HepG2 (cell line): ENCODE measurements at regions not wholly inside any gene's neighbourhood (a gene's known extent, or its start where the extent isn't known, plus 50 kb on each side); places are given as distances from the start of the nearest gene placed in this dataset.
A peak's percentile ranks its signal among the peaks of the same experiment; 100 is the strongest.

Source experiments
- ATAC-seq: fragments of 200-7000 bp; cut with Tn5 transposase; 3 replicates; pipeline ENCODE4 v1.9.1; 2020; ENCODE audit warnings: mild to moderate bottlenecking, moderate library complexity
- BruUV-seq: library from RNA; stranded (reverse); fragments of 400-500 nt; replicated peaks from 2 replicates; lab custom pipeline; 2021; lab: Mats Ljungman, UMichigan
- CTCF ChIA-PET: fragments of 300-600 bp; formaldehyde crosslinking; extraction: SDS; loops from one replicate; lab custom pipeline; 2021; ENCODE audit warnings: low total read pairs, inconsistent platforms, low intra/inter-chr PET ratio; lab: Yijun Ruan, JAX
- POLR2A ChIA-PET: fragments of 350-600 bp; sonication (Branson Sonifier 250); formaldehyde crosslinking; loops from one replicate; lab custom pipeline; 2020; ENCODE audit warnings: antibody characterized with exemption, inconsistent platforms; lab: Yijun Ruan, JAX
- DNase-seq: peaks from one replicate; pipeline ENCODE4 v3.0.0-alpha.2; 2015; ENCODE audit warnings: low spot score
- FAIRE-seq: peaks from 3 replicates; lab custom pipeline; 2011; peaks lifted over from hg19 to GRCh38; lab: Jason Lieb, UNC
- H2AFZ ChIP-seq: one replicate; pipeline ENCODE4 v1.6.1; 2011; ENCODE audit warnings: low read length, inconsistent platforms
- H3K27ac ChIP-seq: fragments of 300-600 bp; 3 replicates; pipeline ENCODE4 v1.8.0; 2011; ENCODE audit warnings: mixed run types, mild to moderate bottlenecking, mixed read lengths, low read length, inconsistent platforms; ENCODE audit not compliant: insufficient read depth; ENCODE audit errors: extremely low read length
- H3K27me3 ChIP-seq, 2 experiments: fragments of 200-600 bp in 1 of 2; 2 replicates in 1 of 2; 3 replicates in 1 of 2; pipeline versions ENCODE4 v1.6.0 to v1.8.0; 2011; ENCODE audit warnings: low read length in 2 of 2, mild to moderate bottlenecking in 2 of 2, moderate library complexity in 2 of 2, inconsistent platforms in 1 of 2; ENCODE audit not compliant: insufficient read depth in 2 of 2, control insufficient read depth in 1 of 2
- H3K36me3 ChIP-seq, 2 experiments: fragments of 200-600 bp in 1 of 2; replicated peaks in 1 of 2; 2 replicates in 1 of 2; 3 replicates in 1 of 2; pipeline versions ENCODE4 v1.5.1 to v1.8.0; 2011; ENCODE audit warnings: low read length in 2 of 2, inconsistent platforms in 1 of 2; ENCODE audit not compliant: insufficient read depth in 2 of 2, control insufficient read depth in 1 of 2
- H3K4me1 ChIP-seq: 2 replicates; pipeline ENCODE4 v1.5.1; 2012; ENCODE audit warnings: low read length, inconsistent platforms; ENCODE audit not compliant: insufficient read depth
- H3K4me2 ChIP-seq: 2 replicates; pipeline ENCODE4 v1.6.0; 2011; ENCODE audit warnings: low read depth, low read length, inconsistent platforms
- H3K4me3 ChIP-seq, 3 experiments: fragments of 200-600 bp in 1 of 3; sonication (generic), shearing (Covaris generic) in 1 of 3; replicated peaks in 1 of 3; 2 replicates each; pipeline ENCODE4 v1.5.1; 2011 to 2016; ENCODE audit warnings: low read length in 3 of 3, inconsistent platforms in 2 of 3, low read depth in 2 of 3, mild to moderate bottlenecking in 2 of 3, control low read depth in 1 of 3, mixed read lengths in 1 of 3; ENCODE audit not compliant: insufficient read depth in 1 of 3
- H3K79me2 ChIP-seq: one replicate; pipeline ENCODE4 v1.6.1; 2011; ENCODE audit warnings: low read length, inconsistent platforms; ENCODE audit not compliant: insufficient read depth
- H3K9ac ChIP-seq: 2 replicates; pipeline ENCODE4 v1.6.0; 2011; ENCODE audit warnings: mild to moderate bottlenecking, low read depth, low read length, inconsistent platforms; ENCODE audit not compliant: insufficient read depth
- H3K9me3 ChIP-seq: 2 replicates; pipeline ENCODE4 v1.5.1; 2012; ENCODE audit warnings: mild to moderate bottlenecking, low read length
- H4K20me1 ChIP-seq: 2 replicates; pipeline ENCODE4 v1.6.0; 2011; ENCODE audit warnings: inconsistent platforms, mild to moderate bottlenecking, low read length, moderate library complexity; ENCODE audit not compliant: insufficient read depth
- EP300 ChIP-seq, 3 experiments: sonication (generic) in 1 of 3; formaldehyde crosslinking in 1 of 3; IDR thresholded peaks; 2 replicates each; pipeline versions ENCODE4 v1.5.1 to v1.6.1; 2011 to 2020; ENCODE audit warnings: low read depth in 2 of 3, low read length in 2 of 3, borderline replicate concordance in 1 of 3, improper control_type of control experiment in 1 of 3, mild to moderate bottlenecking in 1 of 3, missing genetic modification reagents in 1 of 3, moderate library complexity in 1 of 3
- FOSL2 ChIP-seq: sonication (generic); formaldehyde crosslinking; IDR thresholded peaks from 2 replicates; pipeline ENCODE4 v1.4.0; 2020; ENCODE audit warnings: missing genetic modification reagents
- MAZ ChIP-seq, 2 experiments: sonication (generic) in 1 of 2; formaldehyde crosslinking in 1 of 2; IDR thresholded peaks; 2 replicates each; pipeline versions ENCODE4 v1.5.0 to v1.6.1; 2012 to 2020; ENCODE audit warnings: low read depth in 2 of 2, mild to moderate bottlenecking in 2 of 2, borderline replicate concordance in 1 of 2, improper control_type of control experiment in 1 of 2, low read length in 1 of 2, missing genetic modification reagents in 1 of 2, moderate library complexity in 1 of 2
- MTF1 ChIP-seq: sonication (generic); formaldehyde crosslinking; IDR thresholded peaks from 2 replicates; pipeline ENCODE4 v1.5.0; 2020; ENCODE audit warnings: missing genetic modification reagents
- SOX5 ChIP-seq: IDR thresholded peaks from 2 replicates; pipeline ENCODE4 v1.6.1; 2016; ENCODE audit warnings: borderline replicate concordance
- ZC3H4 ChIP-seq: sonication (generic); formaldehyde crosslinking; IDR thresholded peaks from 2 replicates; pipeline ENCODE4 v1.4.0; 2020; ENCODE audit warnings: missing genetic modification reagents, borderline replicate concordance
- ZNF275 ChIP-seq: sonication (generic); formaldehyde crosslinking; IDR thresholded peaks from 2 replicates; pipeline ENCODE4 v1.8.0; 2022; ENCODE audit warnings: missing genetic modification reagents, mild to moderate bottlenecking, inconsistent platforms, borderline replicate concordance
- ZNF451 ChIP-seq: sonication (generic); formaldehyde crosslinking; IDR thresholded peaks from 2 replicates; pipeline ENCODE4 v1.5.0; 2020; ENCODE audit warnings: mild to moderate bottlenecking, missing genetic modification reagents
- ZNF83 ChIP-seq: sonication (generic); formaldehyde crosslinking; IDR thresholded peaks from 2 replicates; pipeline ENCODE4 v1.4.0; 2020; ENCODE audit warnings: missing genetic modification reagents, mild to moderate bottlenecking, borderline replicate concordance
- WGBS: methylation state at CpG from one replicate; pipeline ENCODE4 v1.1.6; 2017; ENCODE audit warnings: low lambda C conversion rate; 5-methylcytosine and 5-hydroxymethylcytosine counted together
- in situ Hi-C: cut with HindIII; loops from 2 replicates; pipeline ENCODE4 v1.10.0; 2017; ENCODE audit warnings: low pct_unique_long_range_greater_than_20kb; ENCODE audit not compliant: extremely low pct_ligation_motif_present
- intact Hi-C: fragments of 100-400 bp; cut with micrococcal nuclease; formaldehyde crosslinking; loops from one replicate; pipeline ENCODE4 v1.10.0; 2022; ENCODE audit not compliant: unreplicated experiment
- TF ChIP-seq, protein P1 (sequence below): sonication (generic); formaldehyde crosslinking; conservative IDR thresholded peaks from 2 replicates; pipeline ENCODE4 v1.4.0; 2020; ENCODE audit warnings: mild to moderate bottlenecking, missing genetic modification reagents, moderate library complexity
- TF ChIP-seq, protein P2 (sequence below): fragments of 450-650 bp; IDR thresholded peaks from 2 replicates; pipeline ENCODE4 v1.6.1; 2017
- TF ChIP-seq, protein P3 (sequence below): sonication (generic); formaldehyde crosslinking; IDR thresholded peaks from 2 replicates; pipeline ENCODE4 v1.4.0; 2020; ENCODE audit warnings: missing genetic modification reagents

GRCh38 chr4:13907255-13907751 is 279.8 kb upstream of the BOD1L1 start:
- in situ Hi-C loops (no loop called here), intact Hi-C loops (no loop called here)
- Histone ChIP-seq H3K79me2 (no peaks in the 10 kb centered on the region), H3K36me3 (no peaks in the 10 kb centered on the region), H3K4me3 (no peak overlapping the region), H3K9ac (no peak overlapping the region), H2AFZ (no peak overlapping the region), H3K4me2 (no peak overlapping the region), H3K27ac (no peak overlapping the region), H3K9me3 (peaks cover 17% of the 10 kb centered on the region; the same call in 1 of the 2 replicates), H3K4me1 (peaks cover 10% of the 10 kb centered on the region; the same call in 1 of the 2 replicates), H3K27me3 (no peaks in the 10 kb centered on the region), H4K20me1 (no peaks in the 10 kb centered on the region)
- BruUV-seq, result no TSS peak
- DNase-seq (peak; percentile 47), ATAC-seq (peak; percentile 99), FAIRE-seq (no peak)
- POLR2A ChIA-PET, result no interaction called here
- CTCF ChIA-PET, result no interaction called here
- 0% methylated on average over 1 of the region's 1 CpG for WGBS
- TF ChIP-seq, protein P1, sequence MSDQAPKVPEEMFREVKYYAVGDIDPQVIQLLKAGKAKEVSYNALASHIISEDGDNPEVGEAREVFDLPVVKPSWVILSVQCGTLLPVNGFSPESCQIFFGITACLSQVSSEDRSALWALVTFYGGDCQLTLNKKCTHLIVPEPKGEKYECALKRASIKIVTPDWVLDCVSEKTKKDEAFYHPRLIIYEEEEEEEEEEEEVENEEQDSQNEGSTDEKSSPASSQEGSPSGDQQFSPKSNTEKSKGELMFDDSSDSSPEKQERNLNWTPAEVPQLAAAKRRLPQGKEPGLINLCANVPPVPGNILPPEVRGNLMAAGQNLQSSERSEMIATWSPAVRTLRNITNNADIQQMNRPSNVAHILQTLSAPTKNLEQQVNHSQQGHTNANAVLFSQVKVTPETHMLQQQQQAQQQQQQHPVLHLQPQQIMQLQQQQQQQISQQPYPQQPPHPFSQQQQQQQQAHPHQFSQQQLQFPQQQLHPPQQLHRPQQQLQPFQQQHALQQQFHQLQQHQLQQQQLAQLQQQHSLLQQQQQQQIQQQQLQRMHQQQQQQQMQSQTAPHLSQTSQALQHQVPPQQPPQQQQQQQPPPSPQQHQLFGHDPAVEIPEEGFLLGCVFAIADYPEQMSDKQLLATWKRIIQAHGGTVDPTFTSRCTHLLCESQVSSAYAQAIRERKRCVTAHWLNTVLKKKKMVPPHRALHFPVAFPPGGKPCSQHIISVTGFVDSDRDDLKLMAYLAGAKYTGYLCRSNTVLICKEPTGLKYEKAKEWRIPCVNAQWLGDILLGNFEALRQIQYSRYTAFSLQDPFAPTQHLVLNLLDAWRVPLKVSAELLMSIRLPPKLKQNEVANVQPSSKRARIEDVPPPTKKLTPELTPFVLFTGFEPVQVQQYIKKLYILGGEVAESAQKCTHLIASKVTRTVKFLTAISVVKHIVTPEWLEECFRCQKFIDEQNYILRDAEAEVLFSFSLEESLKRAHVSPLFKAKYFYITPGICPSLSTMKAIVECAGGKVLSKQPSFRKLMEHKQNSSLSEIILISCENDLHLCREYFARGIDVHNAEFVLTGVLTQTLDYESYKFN (CRISPR knock-in tag), result 0 out of 2 replicates have a peak, but pooled peaks have one; percentile 25
- TF ChIP-seq, protein P2, sequence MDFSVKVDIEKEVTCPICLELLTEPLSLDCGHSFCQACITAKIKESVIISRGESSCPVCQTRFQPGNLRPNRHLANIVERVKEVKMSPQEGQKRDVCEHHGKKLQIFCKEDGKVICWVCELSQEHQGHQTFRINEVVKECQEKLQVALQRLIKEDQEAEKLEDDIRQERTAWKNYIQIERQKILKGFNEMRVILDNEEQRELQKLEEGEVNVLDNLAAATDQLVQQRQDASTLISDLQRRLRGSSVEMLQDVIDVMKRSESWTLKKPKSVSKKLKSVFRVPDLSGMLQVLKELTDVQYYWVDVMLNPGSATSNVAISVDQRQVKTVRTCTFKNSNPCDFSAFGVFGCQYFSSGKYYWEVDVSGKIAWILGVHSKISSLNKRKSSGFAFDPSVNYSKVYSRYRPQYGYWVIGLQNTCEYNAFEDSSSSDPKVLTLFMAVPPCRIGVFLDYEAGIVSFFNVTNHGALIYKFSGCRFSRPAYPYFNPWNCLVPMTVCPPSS, result no peak
- TF ChIP-seq SOX5 (CRISPR knock-in tag) (peak; percentile 46; the same call in 1 of the 2 replicates), ZNF451 (no peak), ZC3H4 (CRISPR knock-in tag) (no peak), EP300 (IDR thresholded peaks at IDR 0.05; ENCODE audit: low read depth in 2 of 2, low read length in 2 of 2) (0 out of 4 replicates have a peak, but pooled peaks of 1 of the 2 experiments have one; percentile 5), EP300 (CRISPR knock-in tag; IDR thresholded peaks at IDR 0.05; ENCODE audit: borderline replicate concordance) (no peak), ZNF83 (no peak), ZNF275 (CRISPR knock-in tag) (no peak), FOSL2 (CRISPR knock-in tag) (peak; percentile 94), MTF1 (CRISPR knock-in tag) (no peak), MAZ (IDR thresholded peaks at IDR 0.05; ENCODE audit: borderline replicate concordance, low read depth, low read length) (no peak), MAZ (CRISPR knock-in tag; IDR thresholded peaks at IDR 0.05; ENCODE audit: low read depth) (no peak)
- TF ChIP-seq, protein P3, sequence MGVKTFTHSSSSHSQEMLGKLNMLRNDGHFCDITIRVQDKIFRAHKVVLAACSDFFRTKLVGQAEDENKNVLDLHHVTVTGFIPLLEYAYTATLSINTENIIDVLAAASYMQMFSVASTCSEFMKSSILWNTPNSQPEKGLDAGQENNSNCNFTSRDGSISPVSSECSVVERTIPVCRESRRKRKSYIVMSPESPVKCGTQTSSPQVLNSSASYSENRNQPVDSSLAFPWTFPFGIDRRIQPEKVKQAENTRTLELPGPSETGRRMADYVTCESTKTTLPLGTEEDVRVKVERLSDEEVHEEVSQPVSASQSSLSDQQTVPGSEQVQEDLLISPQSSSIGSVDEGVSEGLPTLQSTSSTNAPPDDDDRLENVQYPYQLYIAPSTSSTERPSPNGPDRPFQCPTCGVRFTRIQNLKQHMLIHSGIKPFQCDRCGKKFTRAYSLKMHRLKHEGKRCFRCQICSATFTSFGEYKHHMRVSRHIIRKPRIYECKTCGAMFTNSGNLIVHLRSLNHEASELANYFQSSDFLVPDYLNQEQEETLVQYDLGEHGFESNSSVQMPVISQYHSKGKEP, result no peak
